Endodermal cell (in vitro differentiated cells): ENCODE measurements at regions not wholly inside any gene's neighbourhood (a gene's known extent, or its start where the extent isn't known, plus 50 kb on each side); places are given as distances from the start of the nearest gene placed in this dataset.

Experiments used
- DNase-seq: peaks from one replicate; pipeline ENCODE4 v3.0.0-alpha.2; 2017
- H3K27ac ChIP-seq: 2 replicates; pipeline ENCODE4 v1.5.1; 2013; ENCODE audit warnings: mild to moderate bottlenecking, low read depth, low read length, moderate library complexity
- H3K27me3 ChIP-seq: 2 replicates; pipeline ENCODE4 v1.6.1; 2013; ENCODE audit warnings: mild to moderate bottlenecking, low read length, moderate library complexity; ENCODE audit not compliant: insufficient read depth, control insufficient read depth, poor library complexity, severe bottlenecking
- H3K36me3 ChIP-seq: 2 replicates; pipeline ENCODE4 v1.7.0; 2013; ENCODE audit warnings: mild to moderate bottlenecking, low read length, moderate library complexity; ENCODE audit not compliant: control insufficient read depth, insufficient read depth
- H3K4me1 ChIP-seq: one replicate; pipeline ENCODE4 v1.7.0; 2013; ENCODE audit warnings: low read length; ENCODE audit not compliant: control insufficient read depth, insufficient read depth
- H3K4me3 ChIP-seq: 2 replicates; pipeline ENCODE4 v1.5.1; 2013; ENCODE audit warnings: mild to moderate bottlenecking, low read length, moderate library complexity
- H3K9ac ChIP-seq: 2 replicates; pipeline ENCODE4 v1.6.1; 2013; ENCODE audit warnings: mild to moderate bottlenecking, low read length, moderate library complexity; ENCODE audit not compliant: poor library complexity, severe bottlenecking; ENCODE audit errors: extremely low read depth
- H3K9me3 ChIP-seq: 2 replicates; pipeline ENCODE4 v1.6.1; 2013; ENCODE audit warnings: mild to moderate bottlenecking, low read length, moderate library complexity; ENCODE audit not compliant: control insufficient read depth
- H3K27ac Mint-ChIP-seq: 2 replicates; pipeline ENCODE4 v1.8.0; 2020; ENCODE audit warnings: mixed read lengths
- H3K27me3 Mint-ChIP-seq: 2 replicates; pipeline ENCODE4 v1.8.0; 2021; ENCODE audit warnings: mild to moderate bottlenecking, mixed read lengths; ENCODE audit not compliant: insufficient read depth
- H3K36me3 Mint-ChIP-seq: 2 replicates; pipeline ENCODE4 v1.8.0; 2020; ENCODE audit warnings: low read depth, mixed read lengths
- H3K4me1 Mint-ChIP-seq: 2 replicates; pipeline ENCODE4 v1.8.0; 2020; ENCODE audit warnings: mixed read lengths
- H3K4me3 Mint-ChIP-seq: 2 replicates; pipeline ENCODE4 v1.8.0; 2020; ENCODE audit warnings: mild to moderate bottlenecking, moderate library complexity, mixed read lengths
- H3K9me3 Mint-ChIP-seq: 2 replicates; pipeline ENCODE4 v1.8.0; 2020; ENCODE audit warnings: mild to moderate bottlenecking, mixed read lengths
- WGBS, 2 experiments: methylation state at CpG; one replicate each; pipeline versions ENCODE4 v1.1.5 to v1.1.7; 2013; ENCODE audit warnings: missing lambda C conversion rate in 2 of 2, mixed read lengths in 1 of 2; ENCODE audit not compliant: insufficient coverage in 1 of 2, insufficient read length in 1 of 2; 5-methylcytosine and 5-hydroxymethylcytosine counted together
- TF ChIP-seq, protein P1 (sequence below): fragments of 200-600 bp; sonication (generic); conservative IDR thresholded peaks from 2 replicates; pipeline ENCODE4 v1.5.0; 2021; ENCODE audit warnings: antibody characterized with exemption, mild to moderate bottlenecking

GRCh38 chr1:5725855-5726585, 266.2 kb downstream of the NPHP4 start:
- Histone ChIP-seq H3K4me3 (no peak overlapping the region), H3K36me3 (no peaks in the 10 kb centered on the region), H3K4me1 (peaks cover 7% of the 10 kb centered on the region), H3K9me3 (no peaks in the 10 kb centered on the region), H3K9ac (no peak overlapping the region), H3K27ac (no peak overlapping the region), H3K27me3 (no peaks in the 10 kb centered on the region)
- TF ChIP-seq, protein P1, sequence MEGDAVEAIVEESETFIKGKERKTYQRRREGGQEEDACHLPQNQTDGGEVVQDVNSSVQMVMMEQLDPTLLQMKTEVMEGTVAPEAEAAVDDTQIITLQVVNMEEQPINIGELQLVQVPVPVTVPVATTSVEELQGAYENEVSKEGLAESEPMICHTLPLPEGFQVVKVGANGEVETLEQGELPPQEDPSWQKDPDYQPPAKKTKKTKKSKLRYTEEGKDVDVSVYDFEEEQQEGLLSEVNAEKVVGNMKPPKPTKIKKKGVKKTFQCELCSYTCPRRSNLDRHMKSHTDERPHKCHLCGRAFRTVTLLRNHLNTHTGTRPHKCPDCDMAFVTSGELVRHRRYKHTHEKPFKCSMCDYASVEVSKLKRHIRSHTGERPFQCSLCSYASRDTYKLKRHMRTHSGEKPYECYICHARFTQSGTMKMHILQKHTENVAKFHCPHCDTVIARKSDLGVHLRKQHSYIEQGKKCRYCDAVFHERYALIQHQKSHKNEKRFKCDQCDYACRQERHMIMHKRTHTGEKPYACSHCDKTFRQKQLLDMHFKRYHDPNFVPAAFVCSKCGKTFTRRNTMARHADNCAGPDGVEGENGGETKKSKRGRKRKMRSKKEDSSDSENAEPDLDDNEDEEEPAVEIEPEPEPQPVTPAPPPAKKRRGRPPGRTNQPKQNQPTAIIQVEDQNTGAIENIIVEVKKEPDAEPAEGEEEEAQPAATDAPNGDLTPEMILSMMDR = no peak
- no peak overlapping the region for H3K27ac Mint-ChIP-seq
- peaks cover 7% of the 10 kb centered on the region for H3K4me1 Mint-ChIP-seq
- no peaks in the 10 kb centered on the region for H3K9me3 Mint-ChIP-seq
- no peaks in the 10 kb centered on the region for H3K36me3 Mint-ChIP-seq
- no peak overlapping the region for H3K4me3 Mint-ChIP-seq
- H3K27me3 Mint-ChIP-seq = no peaks in the 10 kb centered on the region
- DNase-seq = no peak
- WGBS, 2 experiments = 87 to 95% methylated on average over 6 to 14 of the region's 14 CpGs

- 89 to 90% methylated on average over 9 to 13 of the region's 13 CpGs for WGBS, 2 experiments
- no peaks in the 10 kb centered on the region for H3K36me3 Mint-ChIP-seq
- peaks cover 7% of the 10 kb centered on the region for H3K4me1 Mint-ChIP-seq
- TF ChIP-seq, protein P1 = no peak
- Histone ChIP-seq H3K27ac (no peak overlapping the region), H3K9me3 (no peaks in the 10 kb centered on the region), H3K36me3 (no peaks in the 10 kb centered on the region), H3K4me1 (peaks cover 7% of the 10 kb centered on the region), H3K4me3 (no peak overlapping the region), H3K27me3 (no peaks in the 10 kb centered on the region), H3K9ac (no peak overlapping the region)
- no peak overlapping the region for H3K4me3 Mint-ChIP-seq
- H3K27me3 Mint-ChIP-seq = no peaks in the 10 kb centered on the region
- H3K9me3 Mint-ChIP-seq = no peaks in the 10 kb centered on the region
- no peak for DNase-seq
- H3K27ac Mint-ChIP-seq = no peak overlapping the region
These were observed 266.8 kb downstream of the NPHP4 start for GRCh38 chr1:5725406-5725805.

DNA sequence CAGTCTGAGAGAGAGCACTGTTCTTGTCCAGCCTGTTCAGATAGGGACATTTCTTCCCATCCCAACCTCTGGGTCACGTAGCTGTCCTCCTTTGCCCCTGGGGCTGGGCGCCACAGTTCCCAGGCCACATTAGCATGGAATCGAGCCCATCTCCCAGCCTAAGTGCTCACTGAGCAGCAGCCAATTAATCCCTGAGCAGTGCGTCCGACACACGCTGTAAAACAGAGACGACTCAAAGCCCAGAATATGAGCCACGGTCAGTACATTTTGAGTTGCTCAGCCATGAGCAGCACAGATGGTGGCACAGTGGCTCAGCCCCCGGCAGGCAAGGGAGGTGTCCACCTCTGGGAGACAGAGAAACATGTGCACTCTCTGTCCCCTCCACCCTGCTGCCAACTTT, 267.4 kb downstream of the NPHP4 start:
- Histone ChIP-seq H3K9ac (no peak overlapping the region), H3K36me3 (no peaks in the 10 kb centered on the region), H3K9me3 (no peaks in the 10 kb centered on the region), H3K27ac (no peak overlapping the region), H3K4me1 (peaks cover 7% of the 10 kb centered on the region), H3K4me3 (no peak overlapping the region), H3K27me3 (no peaks in the 10 kb centered on the region)
- TF ChIP-seq, protein P1 = no peak
- peaks cover 7% of the 10 kb centered on the region for H3K4me1 Mint-ChIP-seq
- H3K27ac Mint-ChIP-seq = no peak overlapping the region
- WGBS, 2 experiments = 81 to 92% methylated on average over 4 to 9 of the region's 9 CpGs
- no peaks in the 10 kb centered on the region for H3K36me3 Mint-ChIP-seq
- H3K27me3 Mint-ChIP-seq = no peaks in the 10 kb centered on the region
- no peak for DNase-seq
- H3K9me3 Mint-ChIP-seq = no peaks in the 10 kb centered on the region
- no peak overlapping the region for H3K4me3 Mint-ChIP-seq
